SK-N-MC (cell line): ENCODE measurements at regions not wholly inside any gene's neighbourhood (a gene's known extent, or its start where the extent isn't known, plus 50 kb on each side); places are given as distances from the start of the nearest gene placed in this dataset.
A peak's percentile ranks its signal among the peaks of the same experiment; 100 is the strongest.
"Not testable (repeated sequence)": the region's sequence is repeated elsewhere in the genome, so short reads cannot be mapped to it uniquely, and the experiment has no call there.

Source experiments
- DNase-seq: peaks from one replicate; pipeline ENCODE4 v3.0.0-alpha.2; 2011; ENCODE audit warnings: low read depth, low spot score
- H3K27ac ChIP-seq: fragments of 200-600 bp; sonication (generic); 2 replicates; pipeline ENCODE4 v1.5.1; 2016; ENCODE audit warnings: mixed run types
- H3K36me3 ChIP-seq: fragments of 200-600 bp; sonication (generic); 2 replicates; pipeline ENCODE4 v1.6.1; 2017; ENCODE audit warnings: antibody characterized with exemption, low read length, mixed read lengths; ENCODE audit not compliant: insufficient read depth
- H3K4me3 ChIP-seq: fragments of 200-600 bp; sonication (generic); 2 replicates; pipeline ENCODE4 v1.5.1; 2016
- H3K9ac ChIP-seq: fragments of 200-600 bp; sonication (generic); 2 replicates; pipeline ENCODE4 v1.8.0; 2017; ENCODE audit warnings: mixed run types, mixed read lengths; ENCODE audit not compliant: insufficient read length
- H3K9me3 ChIP-seq: fragments of 200-600 bp; sonication (generic); 2 replicates; pipeline ENCODE4 v1.6.1; 2017; ENCODE audit warnings: low read depth, mild to moderate bottlenecking, antibody characterized with exemption, low read length, moderate library complexity, mixed read lengths
- EZH2 ChIP-seq: fragments of 200-600 bp; sonication (generic); IDR thresholded peaks from one replicate; pipeline ENCODE4 v1.6.1; 2017; ENCODE audit warnings: antibody characterized with exemption
- FOXP2 ChIP-seq: optimal IDR thresholded peaks from 2 replicates; pipeline ENCODE3; 2011; ENCODE audit warnings: mild to moderate bottlenecking, moderate library complexity; ENCODE audit not compliant: insufficient read depth; ENCODE audit errors: extremely low read length, control extremely low read depth
- POLR2AphosphoS5 ChIP-seq: IDR thresholded peaks from 2 replicates; pipeline ENCODE4 v1.6.1; 2012; ENCODE audit warnings: mild to moderate bottlenecking, low read depth, low read length, borderline replicate concordance

DNA sequence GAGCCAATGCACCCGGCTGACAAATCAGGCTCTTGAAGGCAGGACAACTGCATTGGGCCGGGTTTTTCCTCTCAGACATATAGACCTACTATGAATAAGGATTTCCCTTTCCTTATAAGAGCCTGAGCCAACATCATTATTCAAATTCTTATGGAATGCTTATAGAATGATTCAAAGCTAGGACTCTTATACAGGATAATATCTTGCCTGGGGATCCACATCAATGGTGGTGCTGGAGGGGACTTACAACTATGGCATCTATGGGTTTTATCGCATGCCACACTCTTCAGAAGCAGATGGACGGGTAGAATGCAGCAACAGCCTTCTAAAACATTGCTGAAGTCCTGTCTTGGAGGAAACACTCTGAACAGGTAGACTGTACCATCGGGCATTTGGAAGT lies 296.8 kb upstream of the KYNU start:
- Histone ChIP-seq H3K27ac (no peak overlapping the region), H3K4me3 (no peak overlapping the region), H3K36me3 (no peaks in the 10 kb centered on the region), H3K9ac (no peak overlapping the region), H3K9me3 (0 out of 2 replicates have a peak, but pooled peaks cover 3% of the 10 kb centered on the region)
- no peak for DNase-seq
- TF ChIP-seq FOXP2, result no peak

GRCh38 chr2:142575561-142575960 lies 301.9 kb upstream of the KYNU start:
- Histone ChIP-seq H3K27ac (no peak overlapping the region), H3K9me3 (0 out of 2 replicates have a peak, but pooled peaks cover 3% of the 10 kb centered on the region), H3K4me3 (no peak overlapping the region), H3K9ac (no peak overlapping the region), H3K36me3 (no peaks in the 10 kb centered on the region)
- DNase-seq, result no peak
- TF ChIP-seq FOXP2, result no peak
- no peak for TF ChIP-seq EZH2
- no peak for TF ChIP-seq POLR2AphosphoS5

DNA sequence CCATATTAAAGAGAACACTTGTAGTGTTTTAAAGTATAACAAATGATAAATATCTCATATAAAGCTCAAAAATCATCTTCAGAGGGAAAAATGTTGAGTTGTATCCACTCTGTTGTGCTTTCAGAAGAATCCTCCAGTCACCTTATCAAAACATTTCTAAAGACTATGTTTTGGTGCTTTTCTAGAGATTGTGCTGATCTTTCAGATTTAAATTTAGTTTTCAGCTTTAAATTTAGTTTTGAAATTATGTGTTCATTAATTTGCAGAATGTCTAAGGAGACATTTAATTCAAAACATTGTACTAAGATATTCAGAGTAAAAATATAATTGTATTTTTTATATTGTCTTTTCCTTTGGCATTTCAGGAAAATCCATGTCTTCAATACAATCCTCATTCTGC lies 303.1 kb upstream of the KYNU start:
- Histone ChIP-seq H3K27ac (peak overlapping the region; percentile 71), H3K4me3 (peak overlapping the region; percentile 44; the same call in 1 of the 2 replicates), H3K9ac (no peak overlapping the region)

GRCh38 chr2:142572346-142573132 lies 304.9 kb upstream of the KYNU start:
- H3K4me3 ChIP-seq, result no peak overlapping the region
- DNase-seq, result no peak
- no peak for TF ChIP-seq EZH2
- TF ChIP-seq FOXP2, result no peak
- no peak for TF ChIP-seq POLR2AphosphoS5
- H3K9ac ChIP-seq, result no peak overlapping the region
- H3K36me3 ChIP-seq, result no peaks in the 10 kb centered on the region
- 0 out of 2 replicates have a peak, but pooled peaks cover 3% of the 10 kb centered on the region for H3K9me3 ChIP-seq
- no peak overlapping the region for H3K27ac ChIP-seq

More for the DNA sequence above, 303.1 kb upstream of the KYNU start:
- TF ChIP-seq EZH2, result no peak
- no peak for TF ChIP-seq POLR2AphosphoS5
- no peak for TF ChIP-seq FOXP2
- no peak for DNase-seq
- H3K9me3 ChIP-seq, result 0 out of 2 replicates have a peak, but pooled peaks cover 3% of the 10 kb centered on the region
- no peaks in the 10 kb centered on the region for H3K36me3 ChIP-seq

GRCh38 chr2:142571934-142572333 lies 305.5 kb upstream of the KYNU start:
- no peak overlapping the region for H3K9ac ChIP-seq
- DNase-seq, result no peak
- H3K27ac ChIP-seq, result no peak overlapping the region
- H3K9me3 ChIP-seq, result no peaks in the 10 kb centered on the region
- H3K4me3 ChIP-seq, result no peak overlapping the region
- no peak for TF ChIP-seq FOXP2
- TF ChIP-seq POLR2AphosphoS5, result no peak
- TF ChIP-seq EZH2, result no peak
- H3K36me3 ChIP-seq, result no peaks in the 10 kb centered on the region

- Histone ChIP-seq H3K27ac (no peak overlapping the region), H3K4me3 (no peak overlapping the region), H3K9ac (no peak overlapping the region), H3K9me3 (no peaks in the 10 kb centered on the region), H3K36me3 (no peaks in the 10 kb centered on the region)
- no peak for TF ChIP-seq EZH2
- TF ChIP-seq POLR2AphosphoS5, result no peak
- TF ChIP-seq FOXP2, result no peak
- DNase-seq, result no peak
These were observed 314.6 kb upstream of the KYNU start for GRCh38 chr2:142562900-142563299.

- Histone ChIP-seq H3K4me3 (no peak overlapping the region), H3K27ac (no peak overlapping the region)
- TF ChIP-seq EZH2 (no peak), FOXP2 (no peak)
These were observed 315.8 kb upstream of the KYNU start for GRCh38 chr2:142561656-142562055.

DNA sequence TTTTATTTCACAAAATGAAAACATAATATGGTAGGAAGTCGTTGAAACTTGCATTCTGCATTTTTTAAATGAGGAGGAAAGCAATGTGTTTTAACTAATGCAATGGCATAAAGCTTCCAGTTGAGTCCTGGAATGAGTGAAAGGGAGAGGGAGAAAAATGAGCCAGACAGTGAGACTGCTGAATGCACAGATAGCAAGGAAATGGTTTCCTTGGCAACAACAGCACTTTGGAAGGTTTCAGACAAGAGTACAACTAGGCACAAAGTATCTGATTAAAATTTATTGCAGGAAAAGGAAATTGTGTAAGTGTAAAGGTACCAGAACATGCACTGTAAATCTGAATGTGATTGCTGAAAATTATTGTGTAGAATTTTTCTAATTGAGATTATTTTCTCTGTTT lies 320.1 kb upstream of the KYNU start:
- Histone ChIP-seq H3K9me3 (no peaks in the 10 kb centered on the region), H3K36me3 (no peaks in the 10 kb centered on the region), H3K9ac (no peak overlapping the region), H3K27ac (peak overlapping the region; percentile 75), H3K4me3 (peak overlapping the region; percentile 43)
- TF ChIP-seq EZH2, result no peak
- peak; percentile 19; the same call in 1 of the 2 replicates for TF ChIP-seq POLR2AphosphoS5
- no peak for TF ChIP-seq FOXP2
- DNase-seq, result peak; percentile 92

More at GRCh38 chr2:142561656-142562055, 315.8 kb upstream of the KYNU start:
- no peaks in the 10 kb centered on the region for H3K36me3 ChIP-seq
- H3K9me3 ChIP-seq, result no peaks in the 10 kb centered on the region
- DNase-seq, result no peak
- H3K9ac ChIP-seq, result no peak overlapping the region

DNA sequence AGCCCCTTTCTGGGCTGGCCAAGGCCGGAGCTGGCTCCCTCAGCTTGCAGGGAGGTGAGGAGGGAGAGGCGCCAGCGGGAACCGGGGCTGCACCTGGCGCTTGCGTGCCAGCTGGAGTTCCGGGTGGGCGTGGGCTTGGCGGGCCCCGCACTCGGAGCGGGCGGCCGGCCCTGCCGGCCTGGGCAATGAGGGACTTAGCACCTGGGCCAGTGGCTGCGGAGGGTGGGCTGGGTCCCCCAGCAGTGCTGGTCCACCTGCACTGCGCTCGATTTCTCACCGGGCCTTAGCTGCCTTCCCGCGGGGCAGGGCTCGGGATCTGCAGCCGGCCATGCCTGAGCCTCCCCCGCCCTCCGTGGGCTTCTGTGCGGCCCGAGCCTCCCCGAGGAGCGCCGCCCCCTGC lies 331.5 kb upstream of the KYNU start:
- H3K4me3 ChIP-seq, H3K27ac ChIP-seq, H3K9ac ChIP-seq, H3K36me3 ChIP-seq, DNase-seq: not testable (repeated sequence)
- H3K9me3 ChIP-seq, result peaks cover 13% of the 10 kb centered on the region; the same call in 1 of the 2 replicates
